ENCODE measurements at regions not wholly inside any gene's neighbourhood (a gene's known extent, or its start where the extent isn't known, plus 50 kb on each side); places are given as distances from the start of the nearest gene placed in this dataset.

GRCh38 chr11:130801333-130802122 is 114.8 kb downstream of the SNX19 start:
- H3K27me3 Mint-ChIP-seq (ENCODE audit: unreplicated experiment) = no peaks in the 10 kb centered on the region
- H3K9me3 Mint-ChIP-seq (ENCODE audit: low read depth, unreplicated experiment) = peaks cover 3% of the 10 kb centered on the region
- TF ChIP-seq CTCF (IDR thresholded peaks at IDR 0.05; ENCODE audit: unreplicated experiment) = no peak
- intact Hi-C loops (cut with micrococcal nuclease; ENCODE audit: unreplicated experiment) = no loop called here
- CTCF ChIA-PET = no interaction called here
- H3K4me3 Mint-ChIP-seq (ENCODE audit: low read depth, unreplicated experiment) = no peak overlapping the region
- H3K27ac Mint-ChIP-seq (ENCODE audit: unreplicated experiment) = no peak overlapping the region
- H3K4me1 Mint-ChIP-seq (ENCODE audit: low read depth, unreplicated experiment) = no peaks in the 10 kb centered on the region
- no TSS peak for BruUV-seq (replicated peaks)
- no peak for DNase-seq
- H3K36me3 Mint-ChIP-seq (ENCODE audit: insufficient read depth, unreplicated experiment) = no peaks in the 10 kb centered on the region

DNA sequence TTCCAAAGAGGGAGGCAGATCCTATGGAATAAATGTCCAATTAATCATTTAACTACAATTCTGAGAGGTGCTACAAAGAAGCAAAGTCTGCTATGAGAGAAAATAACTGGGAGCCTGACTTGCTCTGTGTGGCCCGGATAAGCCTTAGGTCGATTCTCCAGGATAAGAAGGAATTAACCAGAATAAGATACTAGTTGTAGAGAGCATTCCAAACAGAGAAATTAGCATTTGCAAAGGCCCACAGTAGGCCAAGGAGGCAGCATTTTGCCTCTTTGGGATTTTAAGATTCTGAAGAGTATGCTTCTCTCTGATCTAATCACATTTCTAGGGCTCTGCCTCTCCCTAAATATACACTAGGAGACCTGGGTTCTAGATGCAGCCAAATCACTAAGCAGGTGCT is 113.7 kb downstream of the SNX19 start:
- no peaks in the 10 kb centered on the region for H3K4me1 Mint-ChIP-seq (ENCODE audit: low read depth, unreplicated experiment)
- CTCF ChIA-PET = no interaction called here
- H3K9me3 Mint-ChIP-seq (ENCODE audit: low read depth, unreplicated experiment) = peaks cover 3% of the 10 kb centered on the region
- no peak overlapping the region for H3K27ac Mint-ChIP-seq (ENCODE audit: unreplicated experiment)
- H3K27me3 Mint-ChIP-seq (ENCODE audit: unreplicated experiment) = no peaks in the 10 kb centered on the region
- no peak for TF ChIP-seq CTCF (IDR thresholded peaks at IDR 0.05; ENCODE audit: unreplicated experiment)
- H3K36me3 Mint-ChIP-seq (ENCODE audit: insufficient read depth, unreplicated experiment) = no peaks in the 10 kb centered on the region
- no TSS peak for BruUV-seq (replicated peaks)
- intact Hi-C loops (cut with micrococcal nuclease; ENCODE audit: unreplicated experiment) = no loop called here
- H3K4me3 Mint-ChIP-seq (ENCODE audit: low read depth, unreplicated experiment) = no peak overlapping the region
- no peak for DNase-seq

DNA sequence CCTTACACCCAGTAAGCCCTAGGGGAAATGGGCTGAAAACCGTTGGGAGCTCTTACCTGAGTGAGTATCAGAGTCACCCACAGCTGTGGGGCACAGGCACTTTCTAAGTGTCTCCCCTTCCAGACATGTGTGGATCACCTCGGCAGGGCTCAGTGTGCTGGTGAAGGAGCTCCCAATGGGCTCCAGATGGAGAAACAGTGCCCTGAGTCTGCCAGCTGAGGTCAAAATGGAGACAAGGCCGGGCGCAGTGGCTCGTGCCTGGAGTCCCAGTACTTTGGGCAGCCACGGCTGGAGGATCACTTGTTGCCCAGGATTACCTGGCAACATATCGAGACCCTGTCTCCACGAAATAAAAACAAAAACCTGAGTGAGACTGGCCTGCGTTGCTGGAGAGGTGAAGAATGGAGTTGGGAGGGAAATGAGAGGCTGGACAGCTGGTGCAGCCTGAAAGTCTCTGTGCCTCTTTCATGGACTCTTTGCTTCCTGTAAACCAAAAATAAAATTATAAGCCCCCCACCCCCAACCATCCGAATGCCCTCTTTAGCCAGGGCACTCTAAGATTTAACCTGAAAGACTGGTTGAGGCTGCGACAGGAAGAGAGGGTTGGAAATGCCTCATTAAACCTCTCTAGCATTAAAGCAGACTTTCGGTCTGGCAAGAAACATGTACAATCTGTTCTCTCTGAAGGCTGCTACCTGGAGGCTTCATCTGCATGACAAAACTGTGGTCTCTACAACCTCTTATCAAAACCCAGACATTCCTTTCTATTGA is 111.8 kb downstream of the SNX19 start:
- H3K4me3 Mint-ChIP-seq (ENCODE audit: low read depth, unreplicated experiment) = no peak overlapping the region
- no peaks in the 10 kb centered on the region for H3K4me1 Mint-ChIP-seq (ENCODE audit: low read depth, unreplicated experiment)
- no peaks in the 10 kb centered on the region for H3K27me3 Mint-ChIP-seq (ENCODE audit: unreplicated experiment)
- BruUV-seq (replicated peaks) = no TSS peak
- H3K27ac Mint-ChIP-seq (ENCODE audit: unreplicated experiment) = no peak overlapping the region
- H3K36me3 Mint-ChIP-seq (ENCODE audit: insufficient read depth, unreplicated experiment) = no peaks in the 10 kb centered on the region
- no peak for DNase-seq
- intact Hi-C loops (cut with micrococcal nuclease; ENCODE audit: unreplicated experiment) = no loop called here
- H3K9me3 Mint-ChIP-seq (ENCODE audit: low read depth, unreplicated experiment) = peaks cover 2% of the 10 kb centered on the region
- no peak for TF ChIP-seq CTCF (IDR thresholded peaks at IDR 0.05; ENCODE audit: unreplicated experiment)
- CTCF ChIA-PET = no interaction called here

DNA sequence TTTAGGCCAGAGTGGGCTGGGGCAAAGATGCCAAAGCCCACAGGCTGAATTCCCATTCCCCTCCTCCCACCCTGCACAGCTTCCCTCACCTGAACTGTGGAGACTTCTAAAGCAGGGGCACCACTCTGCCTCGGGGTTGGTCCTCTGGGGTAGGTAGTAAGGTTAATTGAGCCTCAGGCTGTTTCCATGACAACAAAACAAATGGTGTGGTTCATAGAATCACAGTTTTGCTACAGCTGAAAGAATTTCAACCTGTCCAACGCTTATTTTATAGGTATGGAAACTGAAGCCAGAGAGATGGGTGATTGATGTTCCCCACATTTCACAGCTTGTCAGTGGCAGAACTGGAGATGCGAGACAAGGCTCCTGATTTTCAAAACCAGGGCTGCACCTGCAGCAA is 109.5 kb downstream of the SNX19 start:
- intact Hi-C loops (cut with micrococcal nuclease; ENCODE audit: unreplicated experiment) = no loop called here
- no peaks in the 10 kb centered on the region for H3K4me1 Mint-ChIP-seq (ENCODE audit: low read depth, unreplicated experiment)
- no peak for TF ChIP-seq CTCF (IDR thresholded peaks at IDR 0.05; ENCODE audit: unreplicated experiment)
- BruUV-seq (replicated peaks) = no TSS peak
- H3K9me3 Mint-ChIP-seq (ENCODE audit: low read depth, unreplicated experiment) = no peaks in the 10 kb centered on the region
- no peak overlapping the region for H3K4me3 Mint-ChIP-seq (ENCODE audit: low read depth, unreplicated experiment)
- H3K36me3 Mint-ChIP-seq (ENCODE audit: insufficient read depth, unreplicated experiment) = no peaks in the 10 kb centered on the region
- DNase-seq = no peak
- no peak overlapping the region for H3K27ac Mint-ChIP-seq (ENCODE audit: unreplicated experiment)
- no peaks in the 10 kb centered on the region for H3K27me3 Mint-ChIP-seq (ENCODE audit: unreplicated experiment)
- CTCF ChIA-PET = no interaction called here

All from Calu3 (cell line).